SK-N-SH (cell line): ENCODE measurements at regions not wholly inside any gene's neighbourhood (a gene's known extent, or its start where the extent isn't known, plus 50 kb on each side); places are given as distances from the start of the nearest gene placed in this dataset.

Experiments
- CTCF ChIA-PET: fragments of 300-600, 350-600 bp; formaldehyde crosslinking; extraction: SDS; loops from one replicate; lab custom pipeline; 2021; lab: Yijun Ruan, JAX
- POLR2A ChIA-PET: fragments of 350-600 bp; sonication (Branson Sonifier 250); formaldehyde crosslinking; extraction: SDS; loops from one replicate; lab custom pipeline; 2020; ENCODE audit warnings: antibody characterized with exemption, inconsistent platforms; lab: Yijun Ruan, JAX
- DNase-seq: peaks from one replicate; pipeline ENCODE4 v3.0.0; 2012
- H2AFZ ChIP-seq: fragments of 200-600 bp; sonication (generic); 2 replicates; pipeline ENCODE4 v1.8.1; 2016; ENCODE audit warnings: antibody characterized with exemption, mild to moderate bottlenecking, low read depth
- H3F3A ChIP-seq: fragments of 200-600 bp; sonication (generic); replicated peaks from 2 replicates; pipeline ENCODE3; 2016; ENCODE audit warnings: antibody characterized with exemption, mild to moderate bottlenecking; ENCODE audit not compliant: insufficient read depth
- H3K27ac ChIP-seq, 2 experiments: fragments of 200-500 bp in 1 of 2; fragments of 200-600 bp in 1 of 2; sonication (Bioruptor generic) in 1 of 2; sonication (generic), shearing (Covaris generic) in 1 of 2; 2 replicates each; pipeline versions ENCODE4 v1.5.1 to v1.6.1; 2014 to 2016; ENCODE audit warnings: low read depth in 2 of 2, inconsistent platforms in 1 of 2, low read length in 1 of 2, mild to moderate bottlenecking in 1 of 2, mixed read lengths in 1 of 2
- H3K27me3 ChIP-seq: fragments of 200-600 bp; sonication (generic), shearing (Covaris generic); 2 replicates; pipeline ENCODE4 v1.6.1; 2016; ENCODE audit warnings: mixed run types; ENCODE audit not compliant: insufficient read depth
- H3K36me3 ChIP-seq, 2 experiments: fragments of 200-500 bp in 1 of 2; fragments of 200-600 bp in 1 of 2; sonication (Bioruptor generic) in 1 of 2; sonication (generic) in 1 of 2; replicated peaks in 1 of 2; 2 replicates each; pipeline versions ENCODE3 to v1.5.1; 2014 to 2016; ENCODE audit warnings: low read length in 1 of 2, mild to moderate bottlenecking in 1 of 2; ENCODE audit not compliant: insufficient read depth in 2 of 2, control insufficient read depth in 1 of 2
- H3K4me1 ChIP-seq, 2 experiments: fragments of 200-500 bp in 1 of 2; fragments of 200-600 bp in 1 of 2; sonication (Bioruptor generic) in 1 of 2; sonication (generic), shearing (Covaris generic) in 1 of 2; 2 replicates each; pipeline versions ENCODE4 v1.5.1 to v1.6.1; 2014 to 2016; ENCODE audit warnings: low read depth in 1 of 2, low read length in 1 of 2, mixed run types in 1 of 2; ENCODE audit not compliant: insufficient read depth in 2 of 2, control insufficient read depth in 1 of 2
- H3K4me2 ChIP-seq: fragments of 200-600 bp; sonication (generic), shearing (Covaris generic); 2 replicates; pipeline ENCODE4 v1.6.1; 2017; ENCODE audit warnings: mixed run types
- H3K4me3 ChIP-seq, 2 experiments: fragments of 200-500 bp in 1 of 2; fragments of 200-600 bp in 1 of 2; sonication (Bioruptor generic) in 1 of 2; sonication (generic), shearing (Covaris generic) in 1 of 2; 2 replicates each; pipeline versions ENCODE4 v1.5.1 to v1.8.1; 2014 to 2016; ENCODE audit warnings: low read depth in 2 of 2, inconsistent platforms in 1 of 2, low read length in 1 of 2, mild to moderate bottlenecking in 1 of 2, mixed read lengths in 1 of 2, moderate library complexity in 1 of 2
- H3K79me2 ChIP-seq: fragments of 200-600 bp; sonication (generic); 2 replicates; pipeline ENCODE4 v1.8.1; 2017; ENCODE audit warnings: mild to moderate bottlenecking; ENCODE audit not compliant: insufficient read depth
- H3K9ac ChIP-seq: fragments of 200-600 bp; sonication (generic); 2 replicates; pipeline ENCODE4 v1.6.1; 2017; ENCODE audit warnings: mixed run types
- H3K9me2 ChIP-seq: fragments of 200-600 bp; sonication (generic); 2 replicates; pipeline ENCODE4 v1.6.1; 2017; ENCODE audit warnings: mixed run types
- H3K9me3 ChIP-seq: fragments of 200-600 bp; sonication (generic); 2 replicates; pipeline ENCODE4 v1.6.1; 2017; ENCODE audit warnings: mixed run types, mild to moderate bottlenecking, moderate library complexity
- H4K20me1 ChIP-seq: fragments of 200-600 bp; sonication (generic); 2 replicates; pipeline ENCODE4 v1.6.1; 2017; ENCODE audit warnings: mild to moderate bottlenecking, mixed run types; ENCODE audit not compliant: insufficient read depth
- CTCF ChIP-seq: fragments of 200-600 bp; sonication (generic); IDR thresholded peaks from 2 replicates; pipeline ENCODE4 v1.6.1; 2017; ENCODE audit warnings: antibody characterized with exemption, mild to moderate bottlenecking, moderate library complexity
- ELF1 ChIP-seq: IDR thresholded peaks from 2 replicates; pipeline ENCODE4 v1.4.0; 2012
- EP300 ChIP-seq, 2 experiments: IDR thresholded peaks; 2 replicates each; pipeline versions ENCODE4 v1.4.0 to v1.6.1; 2012; ENCODE audit warnings: borderline replicate concordance in 1 of 2, low read depth in 1 of 2, low read length in 1 of 2
- FOXJ3 ChIP-seq: sonication (generic); formaldehyde crosslinking; IDR thresholded peaks from 2 replicates; pipeline ENCODE4 v1.5.1; 2020; ENCODE audit warnings: mild to moderate bottlenecking, missing genetic modification reagents
- FOXM1 ChIP-seq: IDR thresholded peaks from 2 replicates; pipeline ENCODE4 v1.4.0; 2012; ENCODE audit warnings: low read depth, mild to moderate bottlenecking
- JUND ChIP-seq: IDR thresholded peaks from 2 replicates; pipeline ENCODE4 v1.4.0; 2012
- MAX ChIP-seq: IDR thresholded peaks from 2 replicates; pipeline ENCODE4 v1.4.0; 2012; ENCODE audit warnings: low read depth
- MEF2A ChIP-seq: IDR thresholded peaks from 2 replicates; pipeline ENCODE4 v1.4.0; 2012; ENCODE audit warnings: low read depth, borderline replicate concordance
- NRF1 ChIP-seq: IDR thresholded peaks from 2 replicates; pipeline ENCODE4 v1.6.1; 2012; ENCODE audit warnings: low read depth, mild to moderate bottlenecking, low read length
- POLR2AphosphoS5 ChIP-seq: IDR thresholded peaks from 2 replicates; pipeline ENCODE4 v1.6.1; 2012; ENCODE audit warnings: low read depth, low read length
- RCOR1 ChIP-seq: fragments of 150-350 bp; IDR thresholded peaks from 2 replicates; pipeline ENCODE4 v1.6.1; 2017; ENCODE audit warnings: antibody characterized with exemption, low read length
- SIN3A ChIP-seq: IDR thresholded peaks from 2 replicates; pipeline ENCODE4 v1.6.1; 2012; ENCODE audit warnings: low read depth, mild to moderate bottlenecking, low read length, moderate library complexity, borderline replicate concordance
- USF2 ChIP-seq: fragments of 150-350 bp; IDR thresholded peaks from 2 replicates; pipeline ENCODE4 v1.6.1; 2017; ENCODE audit warnings: antibody characterized with exemption, low read length, low read depth, borderline replicate concordance
- WGBS: methylation state at CpG from one replicate; pipeline ENCODE4 v1.1.6; 2017; ENCODE audit warnings: low lambda C conversion rate; 5-methylcytosine and 5-hydroxymethylcytosine counted together
- TF ChIP-seq, protein P1 (sequence below): fragments of 150-350 bp; IDR thresholded peaks from 2 replicates; pipeline ENCODE4 v1.6.1; 2016; ENCODE audit warnings: mild to moderate bottlenecking, low read depth, low read length
- TF ChIP-seq, protein P2 (sequence below): IDR thresholded peaks from 2 replicates; pipeline ENCODE4 v1.4.0; 2012; ENCODE audit warnings: low read depth, borderline replicate concordance
- TF ChIP-seq, protein P3 (sequence below): IDR thresholded peaks from 2 replicates; pipeline ENCODE4 v1.4.0; 2012; ENCODE audit warnings: low read depth, borderline replicate concordance

- ChIA-PET CTCF (interaction anchor here (0.8 to 1.0 kb wide), 2 partner anchors 11 to 342 kb away, joined by 3 to 4 read pairs; no protein-coding TSS in a partner anchor), POLR2A (no interaction called here)
- H3K27ac ChIP-seq: no peak overlapping the region
- no peak overlapping the region for H3K4me2 ChIP-seq
- no peaks in the 10 kb centered on the region for H3K9me3 ChIP-seq
- H3F3A ChIP-seq: no peaks in the 10 kb centered on the region
- H3K27me3 ChIP-seq: no peaks in the 10 kb centered on the region
- no peaks in the 10 kb centered on the region for H3K9me2 ChIP-seq
- H3K36me3 ChIP-seq: no peaks in the 10 kb centered on the region
- no peaks in the 10 kb centered on the region for H3K79me2 ChIP-seq
- DNase-seq: no peak
- H4K20me1 ChIP-seq: no peaks in the 10 kb centered on the region
- no peak overlapping the region for H2AFZ ChIP-seq
- H3K4me1 ChIP-seq: no peaks in the 10 kb centered on the region
- no peak overlapping the region for H3K9ac ChIP-seq
- H3K4me3 ChIP-seq: no peak overlapping the region
- WGBS: 67% methylated on average over 4 of the region's 4 CpGs
- TF ChIP-seq, protein P1, sequence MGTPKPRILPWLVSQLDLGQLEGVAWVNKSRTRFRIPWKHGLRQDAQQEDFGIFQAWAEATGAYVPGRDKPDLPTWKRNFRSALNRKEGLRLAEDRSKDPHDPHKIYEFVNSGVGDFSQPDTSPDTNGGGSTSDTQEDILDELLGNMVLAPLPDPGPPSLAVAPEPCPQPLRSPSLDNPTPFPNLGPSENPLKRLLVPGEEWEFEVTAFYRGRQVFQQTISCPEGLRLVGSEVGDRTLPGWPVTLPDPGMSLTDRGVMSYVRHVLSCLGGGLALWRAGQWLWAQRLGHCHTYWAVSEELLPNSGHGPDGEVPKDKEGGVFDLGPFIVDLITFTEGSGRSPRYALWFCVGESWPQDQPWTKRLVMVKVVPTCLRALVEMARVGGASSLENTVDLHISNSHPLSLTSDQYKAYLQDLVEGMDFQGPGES: no peak
- TF ChIP-seq, protein P2, sequence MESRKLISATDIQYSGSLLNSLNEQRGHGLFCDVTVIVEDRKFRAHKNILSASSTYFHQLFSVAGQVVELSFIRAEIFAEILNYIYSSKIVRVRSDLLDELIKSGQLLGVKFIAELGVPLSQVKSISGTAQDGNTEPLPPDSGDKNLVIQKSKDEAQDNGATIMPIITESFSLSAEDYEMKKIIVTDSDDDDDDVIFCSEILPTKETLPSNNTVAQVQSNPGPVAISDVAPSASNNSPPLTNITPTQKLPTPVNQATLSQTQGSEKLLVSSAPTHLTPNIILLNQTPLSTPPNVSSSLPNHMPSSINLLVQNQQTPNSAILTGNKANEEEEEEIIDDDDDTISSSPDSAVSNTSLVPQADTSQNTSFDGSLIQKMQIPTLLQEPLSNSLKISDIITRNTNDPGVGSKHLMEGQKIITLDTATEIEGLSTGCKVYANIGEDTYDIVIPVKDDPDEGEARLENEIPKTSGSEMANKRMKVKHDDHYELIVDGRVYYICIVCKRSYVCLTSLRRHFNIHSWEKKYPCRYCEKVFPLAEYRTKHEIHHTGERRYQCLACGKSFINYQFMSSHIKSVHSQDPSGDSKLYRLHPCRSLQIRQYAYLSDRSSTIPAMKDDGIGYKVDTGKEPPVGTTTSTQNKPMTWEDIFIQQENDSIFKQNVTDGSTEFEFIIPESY: no peak
- TF ChIP-seq EP300 (IDR thresholded peaks at IDR 0.05; ENCODE audit: borderline replicate concordance in 1 of 2, low read depth in 1 of 2, low read length in 1 of 2) (no peak), FOXJ3 (CRISPR knock-in tag) (no peak), JUND (no peak), ELF1 (no peak), CTCF (no peak), SIN3A (no peak), POLR2AphosphoS5 (no peak), USF2 (no peak), RCOR1 (no peak), FOXM1 (no peak), MEF2A (no peak), NRF1 (no peak), MAX (no peak)
- TF ChIP-seq, protein P3, sequence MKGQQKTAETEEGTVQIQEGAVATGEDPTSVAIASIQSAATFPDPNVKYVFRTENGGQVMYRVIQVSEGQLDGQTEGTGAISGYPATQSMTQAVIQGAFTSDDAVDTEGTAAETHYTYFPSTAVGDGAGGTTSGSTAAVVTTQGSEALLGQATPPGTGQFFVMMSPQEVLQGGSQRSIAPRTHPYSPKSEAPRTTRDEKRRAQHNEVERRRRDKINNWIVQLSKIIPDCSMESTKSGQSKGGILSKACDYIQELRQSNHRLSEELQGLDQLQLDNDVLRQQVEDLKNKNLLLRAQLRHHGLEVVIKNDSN: no peak
- TF ChIP-seq, all 33 proteins: peak for 0
Observed at GRCh38 chr12:86634456-86635410, 378.5 kb upstream of the MGAT4C start.
